ENCODE measurements at regions not wholly inside any gene's neighbourhood (a gene's known extent, or its start where the extent isn't known, plus 50 kb on each side); places are given as distances from the start of the nearest gene placed in this dataset.

GRCh38 chr3:72339670-72340030, 508.6 kb downstream of the SHQ1 start:
- no peak for DNase-seq (ENCODE audit: low read depth)
- H3K4me3 ChIP-seq (ENCODE audit: low read depth, low read length), result no peak overlapping the region
- TF ChIP-seq MYC (IDR thresholded peaks at IDR 0.05; ENCODE audit: low read depth, low read length) (no peak), POLR2A (IDR thresholded peaks at IDR 0.05; ENCODE audit: extremely low read depth, insufficient read length) (no peak), MAX (IDR thresholded peaks at IDR 0.05; ENCODE audit: low read depth, low read length) (no peak), CTCF (IDR thresholded peaks at IDR 0.05; ENCODE audit: low read depth, low read length) (no peak)

GRCh38 chr3:72338942-72339669, 509.1 kb downstream of the SHQ1 start:
- TF ChIP-seq MAX (IDR thresholded peaks at IDR 0.05; ENCODE audit: low read depth, low read length) (no peak), MYC (IDR thresholded peaks at IDR 0.05; ENCODE audit: low read depth, low read length) (no peak), POLR2A (IDR thresholded peaks at IDR 0.05; ENCODE audit: extremely low read depth, insufficient read length) (no peak), CTCF (IDR thresholded peaks at IDR 0.05; ENCODE audit: low read depth, low read length) (no peak)
- DNase-seq (ENCODE audit: low read depth), result peak; percentile 33
- no peak overlapping the region for H3K4me3 ChIP-seq (ENCODE audit: low read depth, low read length)

DNA sequence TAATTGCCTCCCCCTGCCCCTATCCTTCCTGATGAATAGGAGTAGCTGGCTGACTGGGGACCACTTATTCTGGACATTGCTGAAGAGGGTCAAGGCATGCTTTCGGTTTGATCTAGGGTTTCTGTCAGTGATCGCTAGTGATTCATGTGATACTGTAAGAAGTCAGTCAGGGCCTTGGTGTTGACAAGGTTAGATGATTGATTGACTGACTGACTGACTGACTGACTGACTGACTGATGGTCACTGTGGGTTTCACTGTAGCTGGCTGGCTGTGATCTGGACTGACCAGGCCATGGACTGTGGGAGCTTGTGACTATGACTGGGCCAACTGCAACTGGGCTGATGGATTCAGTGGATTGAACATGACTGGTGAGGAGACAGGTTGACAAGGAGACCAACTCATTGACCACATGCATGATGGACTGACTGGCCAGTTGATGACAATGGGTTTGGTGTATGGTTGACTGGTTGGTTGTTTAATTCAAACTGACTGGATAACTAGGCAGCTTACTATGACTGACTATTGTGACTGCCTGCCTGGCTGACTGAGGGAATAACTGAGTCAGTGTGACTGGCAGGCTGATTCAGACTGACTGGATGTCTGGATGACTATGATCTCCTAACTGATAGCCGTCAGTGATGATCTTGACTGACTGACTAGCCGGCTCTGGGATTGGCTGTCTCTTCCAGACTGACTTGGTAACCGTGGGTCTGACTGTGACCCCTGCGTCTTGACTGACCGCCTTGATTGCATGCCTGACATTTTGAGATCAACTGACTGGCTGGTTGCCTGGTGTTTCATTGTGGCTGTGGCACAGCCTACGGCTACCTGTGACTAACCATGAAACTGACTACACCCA, 509.9 kb downstream of the SHQ1 start:
- TF ChIP-seq MYC (IDR thresholded peaks at IDR 0.05; ENCODE audit: low read depth, low read length) (no peak), CTCF (IDR thresholded peaks at IDR 0.05; ENCODE audit: low read depth, low read length) (no peak), MAX (IDR thresholded peaks at IDR 0.05; ENCODE audit: low read depth, low read length) (no peak), POLR2A (IDR thresholded peaks at IDR 0.05; ENCODE audit: extremely low read depth, insufficient read length) (no peak)
- H3K4me3 ChIP-seq (ENCODE audit: low read depth, low read length), result no peak overlapping the region
- no peak for DNase-seq (ENCODE audit: low read depth)

DNA sequence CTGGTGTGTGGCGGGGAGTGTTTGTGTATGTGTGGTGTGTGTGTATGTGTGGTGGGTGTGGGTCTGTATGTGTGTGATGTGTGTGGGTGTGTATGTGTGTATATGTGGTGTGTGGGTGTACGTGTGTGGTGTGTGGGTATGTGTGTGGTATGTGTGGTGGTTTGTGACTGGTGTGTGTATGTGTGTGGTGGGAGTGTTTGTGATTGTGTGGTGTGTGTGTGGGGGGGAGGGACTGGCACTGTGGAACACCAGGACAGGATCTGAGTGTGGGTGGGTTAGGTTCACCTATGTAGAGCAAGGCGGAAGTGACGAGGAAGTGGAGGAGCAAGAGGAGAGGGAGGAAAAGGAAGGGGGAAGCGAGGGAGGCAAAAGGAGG, 510.8 kb downstream of the SHQ1 start:
- DNase-seq (ENCODE audit: low read depth), result no peak
- no peak for TF ChIP-seq CTCF (IDR thresholded peaks at IDR 0.05; ENCODE audit: low read depth, low read length)
- no peak for TF ChIP-seq MAX (IDR thresholded peaks at IDR 0.05; ENCODE audit: low read depth, low read length)
- no peak for TF ChIP-seq MYC (IDR thresholded peaks at IDR 0.05; ENCODE audit: low read depth, low read length)
- TF ChIP-seq POLR2A (IDR thresholded peaks at IDR 0.05; ENCODE audit: extremely low read depth, insufficient read length), result no peak
- no peak overlapping the region for H3K4me3 ChIP-seq (ENCODE audit: low read depth, low read length)

DNA sequence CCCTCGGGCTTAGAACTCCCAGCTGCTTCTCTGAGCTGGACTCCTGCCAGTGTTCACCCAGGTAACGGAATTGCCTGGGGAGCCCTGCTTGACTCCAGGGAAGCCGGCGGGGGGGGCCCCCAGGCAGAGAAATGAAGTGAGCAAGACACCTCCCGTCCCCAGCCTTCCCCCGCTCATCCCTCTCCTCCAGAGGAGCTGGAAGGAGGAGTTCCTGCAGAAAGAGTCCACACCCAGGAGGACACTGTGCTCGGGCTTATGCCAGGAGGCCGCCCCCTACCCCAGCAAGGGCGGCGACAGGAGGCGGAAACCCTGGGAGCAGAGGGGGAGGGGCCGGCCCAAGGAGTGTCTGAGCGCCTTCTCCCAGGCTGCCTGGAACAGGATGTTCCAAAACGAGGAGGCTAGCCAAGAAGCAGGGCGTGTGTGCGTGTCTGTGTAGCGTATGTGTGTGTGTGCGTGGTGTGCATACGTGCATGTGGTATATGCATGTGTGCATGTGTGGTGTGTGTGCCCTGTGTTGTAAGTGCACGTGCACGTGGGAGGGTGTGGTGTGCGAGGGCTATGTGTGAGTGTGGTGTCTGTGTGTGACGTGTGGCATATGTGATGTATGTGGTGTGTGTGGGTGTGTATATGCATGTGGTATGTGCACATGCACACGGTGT, 511.3 kb downstream of the SHQ1 start:
- TF ChIP-seq CTCF (IDR thresholded peaks at IDR 0.05; ENCODE audit: low read depth, low read length) (no peak), MAX (IDR thresholded peaks at IDR 0.05; ENCODE audit: low read depth, low read length) (no peak), MYC (IDR thresholded peaks at IDR 0.05; ENCODE audit: low read depth, low read length) (no peak), POLR2A (IDR thresholded peaks at IDR 0.05; ENCODE audit: extremely low read depth, insufficient read length) (no peak)
- DNase-seq (ENCODE audit: low read depth), result no peak

More for the DNA sequence above, 511.3 kb downstream of the SHQ1 start:
- H3K4me3 ChIP-seq (ENCODE audit: low read depth, low read length), result no peak overlapping the region
